Cardiac muscle cell (in vitro differentiated cells and primary cell): ENCODE measurements at regions not wholly inside any gene's neighbourhood (a gene's known extent, or its start where the extent isn't known, plus 50 kb on each side); places are given as distances from the start of the nearest gene placed in this dataset.
A peak's percentile ranks its signal among the peaks of the same experiment; 100 is the strongest.

Experiments
- DNase-seq, 2 donors: peaks; one replicate each; pipeline versions ENCODE4 v3.0.0 to v3.0.0-alpha.2; 2010 to 2017; ENCODE audit warnings: low read depth in 1 of 2, low spot score in 1 of 2
- H3K27ac ChIP-seq: fragments of 200-600 bp; sonication (generic); 2 replicates; pipeline ENCODE4 v1.5.1; 2016
- H3K27me3 ChIP-seq: fragments of 200-600 bp; sonication (generic); 2 replicates; pipeline ENCODE4 v1.6.0; 2016; ENCODE audit warnings: control low read depth
- H3K36me3 ChIP-seq: fragments of 200-600 bp; sonication (generic); 2 replicates; pipeline ENCODE4 v1.5.1; 2016; ENCODE audit warnings: control low read depth
- H3K4me1 ChIP-seq: fragments of 200-600 bp; sonication (generic); 2 replicates; pipeline ENCODE4 v1.8.1; 2017; ENCODE audit warnings: low read depth, mild to moderate bottlenecking, mixed run types
- H3K4me3 ChIP-seq: fragments of 200-600 bp; sonication (generic); 2 replicates; pipeline ENCODE4 v1.5.1; 2016; ENCODE audit warnings: mild to moderate bottlenecking
- H3K9me3 ChIP-seq: fragments of 200-600 bp; sonication (generic); 2 replicates; pipeline ENCODE4 v1.5.1; 2017; ENCODE audit warnings: low read depth, mild to moderate bottlenecking, control low read depth
- CTCF ChIP-seq: IDR thresholded peaks from 2 replicates; pipeline ENCODE4 v1.5.1; 2012; ENCODE audit warnings: low read depth, mild to moderate bottlenecking, low read length

GRCh38 chr14:71185637-71186036, 278.4 kb downstream of the PCNX1 start:
- Histone ChIP-seq H3K36me3 (no peaks in the 10 kb centered on the region), H3K27ac (no peak overlapping the region), H3K4me3 (no peak overlapping the region), H3K4me1 (peaks cover 15% of the 10 kb centered on the region), H3K9me3 (no peaks in the 10 kb centered on the region), H3K27me3 (peaks cover 11% of the 10 kb centered on the region)
- TF ChIP-seq CTCF: no peak
- no peak for DNase-seq

- no peaks in the 10 kb centered on the region for H3K36me3 ChIP-seq
- no peaks in the 10 kb centered on the region for H3K9me3 ChIP-seq
- H3K27me3 ChIP-seq: no peaks in the 10 kb centered on the region
- peak; percentile 26 to 42 for DNase-seq
- H3K27ac ChIP-seq: peak overlapping the region; percentile 18
- no peak for TF ChIP-seq CTCF
- H3K4me1 ChIP-seq: peaks cover 15% of the 10 kb centered on the region
- H3K4me3 ChIP-seq: no peak overlapping the region
Measured at GRCh38 chr14:71187633-71188356, 280.5 kb downstream of the PCNX1 start.

- H3K9me3 ChIP-seq: no peaks in the 10 kb centered on the region
- H3K4me1 ChIP-seq: peaks cover 8% of the 10 kb centered on the region
- H3K27me3 ChIP-seq: peaks cover 1% of the 10 kb centered on the region
- peak in 1 of 2 donors; percentile 13 for DNase-seq
- no peaks in the 10 kb centered on the region for H3K36me3 ChIP-seq
- TF ChIP-seq CTCF: no peak
- no peak overlapping the region for H3K27ac ChIP-seq
- H3K4me3 ChIP-seq: no peak overlapping the region
Measured at GRCh38 chr14:71190770-71191374, 283.6 kb downstream of the PCNX1 start.

- no peak for DNase-seq
- Histone ChIP-seq H3K4me1 (no peaks in the 10 kb centered on the region), H3K27ac (no peak overlapping the region), H3K9me3 (no peaks in the 10 kb centered on the region), H3K4me3 (no peak overlapping the region), H3K36me3 (no peaks in the 10 kb centered on the region), H3K27me3 (peaks cover 4% of the 10 kb centered on the region)
- TF ChIP-seq CTCF: no peak
Measured at GRCh38 chr14:71193663-71194062, 286.4 kb downstream of the PCNX1 start.

GRCh38 chr14:71194251-71194650, 287.0 kb downstream of the PCNX1 start:
- Histone ChIP-seq H3K9me3 (no peaks in the 10 kb centered on the region), H3K4me3 (no peak overlapping the region), H3K27me3 (peaks cover 4% of the 10 kb centered on the region), H3K36me3 (no peaks in the 10 kb centered on the region), H3K27ac (no peak overlapping the region), H3K4me1 (no peaks in the 10 kb centered on the region)
- DNase-seq: no peak
- no peak for TF ChIP-seq CTCF
